ENCODE measurements at regions not wholly inside any gene's neighbourhood (a gene's known extent, or its start where the extent isn't known, plus 50 kb on each side); places are given as distances from the start of the nearest gene placed in this dataset.

DNA sequence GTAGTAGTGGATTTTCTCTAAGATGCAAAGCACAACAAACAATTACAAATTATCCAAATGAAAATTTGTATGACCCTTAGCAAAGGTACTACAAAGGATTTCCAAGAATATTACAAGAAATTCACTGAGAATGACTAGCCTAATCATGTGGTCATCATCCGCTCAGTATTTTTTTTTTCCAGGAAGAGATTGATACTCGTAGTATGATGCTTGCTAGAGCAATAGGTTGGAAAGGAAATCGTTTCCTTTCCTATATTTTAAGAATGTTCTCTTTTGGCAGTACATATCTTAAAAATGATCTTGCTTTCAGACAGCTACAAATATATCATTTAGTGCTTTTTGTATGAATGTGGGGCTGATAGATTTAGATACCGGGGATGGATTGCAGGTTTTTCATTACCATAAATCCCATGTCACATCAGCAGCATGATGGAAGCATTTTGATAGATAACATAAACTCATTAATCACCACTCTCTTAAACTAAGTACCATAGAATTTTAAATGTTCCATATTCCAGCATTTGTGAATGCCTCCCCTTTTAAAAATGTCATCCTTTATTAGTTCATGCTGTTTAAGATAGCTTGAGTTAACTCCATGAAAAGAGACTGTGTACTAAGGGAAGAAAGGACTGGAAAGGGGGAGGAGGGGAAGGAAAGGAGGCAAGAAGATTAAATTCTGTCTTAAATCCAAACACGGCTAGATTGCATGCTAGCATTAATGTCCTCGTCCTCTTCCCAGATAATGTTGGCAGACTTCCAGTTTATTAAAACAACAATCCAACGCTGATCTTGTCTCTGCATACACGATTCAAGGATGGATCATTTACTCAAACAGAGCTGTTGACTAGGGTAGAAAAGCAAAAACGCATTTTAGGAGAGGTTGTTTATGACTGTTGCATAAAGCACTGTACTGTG, 311.7 kb upstream of the ZNF608 start:
- TF ChIP-seq, protein P1, sequence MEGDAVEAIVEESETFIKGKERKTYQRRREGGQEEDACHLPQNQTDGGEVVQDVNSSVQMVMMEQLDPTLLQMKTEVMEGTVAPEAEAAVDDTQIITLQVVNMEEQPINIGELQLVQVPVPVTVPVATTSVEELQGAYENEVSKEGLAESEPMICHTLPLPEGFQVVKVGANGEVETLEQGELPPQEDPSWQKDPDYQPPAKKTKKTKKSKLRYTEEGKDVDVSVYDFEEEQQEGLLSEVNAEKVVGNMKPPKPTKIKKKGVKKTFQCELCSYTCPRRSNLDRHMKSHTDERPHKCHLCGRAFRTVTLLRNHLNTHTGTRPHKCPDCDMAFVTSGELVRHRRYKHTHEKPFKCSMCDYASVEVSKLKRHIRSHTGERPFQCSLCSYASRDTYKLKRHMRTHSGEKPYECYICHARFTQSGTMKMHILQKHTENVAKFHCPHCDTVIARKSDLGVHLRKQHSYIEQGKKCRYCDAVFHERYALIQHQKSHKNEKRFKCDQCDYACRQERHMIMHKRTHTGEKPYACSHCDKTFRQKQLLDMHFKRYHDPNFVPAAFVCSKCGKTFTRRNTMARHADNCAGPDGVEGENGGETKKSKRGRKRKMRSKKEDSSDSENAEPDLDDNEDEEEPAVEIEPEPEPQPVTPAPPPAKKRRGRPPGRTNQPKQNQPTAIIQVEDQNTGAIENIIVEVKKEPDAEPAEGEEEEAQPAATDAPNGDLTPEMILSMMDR (IDR thresholded peaks at IDR 0.05): no peak
- TF ChIP-seq POLR2A (IDR thresholded peaks at IDR 0.05): no peak

Data from suprapubic skin (tissue), 3 donors.